ENCODE measurements at regions not wholly inside any gene's neighbourhood (a gene's known extent, or its start where the extent isn't known, plus 50 kb on each side); places are given as distances from the start of the nearest gene placed in this dataset.
A peak's percentile ranks its signal among the peaks of the same experiment; 100 is the strongest.

DNA sequence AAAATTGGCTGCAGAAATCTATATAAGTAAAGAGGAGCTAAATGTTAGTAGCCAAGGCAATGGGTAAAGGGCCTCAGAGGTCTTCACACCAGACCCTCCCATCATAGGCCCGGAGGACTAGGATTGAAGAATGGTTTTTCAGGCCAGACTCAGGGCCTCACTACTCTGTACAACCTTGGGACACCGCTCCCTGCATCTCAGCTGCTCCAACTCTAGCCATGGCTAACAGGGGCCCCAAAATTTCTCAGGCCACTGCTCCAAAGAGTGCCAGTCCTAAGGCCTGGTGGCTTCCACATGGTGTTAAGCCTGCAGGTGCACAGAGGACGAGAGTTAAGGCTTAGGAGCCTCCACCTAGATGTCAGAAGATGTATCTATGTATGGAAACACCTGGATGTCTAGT lies 155.5 kb upstream of the MGAT4C start:
- Histone ChIP-seq H2AFZ (ENCODE audit: low read depth, low read length) (no peak overlapping the region), H3K4me1 (ENCODE audit: control insufficient read depth, extremely low read depth, insufficient read depth, low read length) (no peaks in the 10 kb centered on the region), H4K20me1 (replicated peaks; ENCODE audit: control insufficient read depth, extremely low read depth, insufficient read depth, low read length) (no peaks in the 10 kb centered on the region), H3K9me1 (replicated peaks; ENCODE audit: control insufficient read depth, extremely low read depth, insufficient read depth, low read length) (no peaks in the 10 kb centered on the region), H3K27me3 (ENCODE audit: control insufficient read depth in 2 of 2, insufficient read depth in 2 of 2, low read length in 2 of 2) (no peaks in the 10 kb centered on the region), H3K4me3 (replicated peaks in 1 of 3; ENCODE audit: insufficient read depth in 1 of 3, low read depth in 1 of 3, low read length in 3 of 3) (no peak overlapping the region), H3K79me2 (ENCODE audit: control insufficient read depth, insufficient read depth, low read length) (no peaks in the 10 kb centered on the region), H3K9ac (replicated peaks; ENCODE audit: extremely low read depth, insufficient read depth, low read length) (no peak overlapping the region), H3K27ac (ENCODE audit: insufficient read depth, low read depth, low read length) (no peak overlapping the region), H3K36me3 (ENCODE audit: control insufficient read depth in 2 of 2, extremely low read depth in 1 of 2, insufficient read depth in 2 of 2, low read length in 2 of 2) (no peaks in the 10 kb centered on the region), H3K4me2 (ENCODE audit: insufficient read depth, low read length) (no peak overlapping the region), H3K9me3 (replicated peaks; ENCODE audit: control insufficient read depth, insufficient read depth, low read length) (no peaks in the 10 kb centered on the region)
- dilution Hi-C loops (cut with MboI; ENCODE audit: extremely low pct_ligation_motif_present, low sequenced_read_pairs), result no loop called here
- no peak for FAIRE-seq
- CTCF ChIA-PET, result no interaction called here
- BruUV-seq (replicated peaks), result no TSS peak
- TF ChIP-seq FOS (IDR thresholded peaks at IDR 0.05; ENCODE audit: borderline replicate concordance, insufficient read depth, low read length) (no peak), JUN (IDR thresholded peaks at IDR 0.05; ENCODE audit: borderline replicate concordance, insufficient read depth, insufficient read length, low read depth) (no peak)
- intact Hi-C loops (cut with micrococcal nuclease), result no loop called here
- POLR2A ChIA-PET, result no interaction called here
- no peak for DNase-seq (ENCODE audit: low read depth, low spot score)

DNA sequence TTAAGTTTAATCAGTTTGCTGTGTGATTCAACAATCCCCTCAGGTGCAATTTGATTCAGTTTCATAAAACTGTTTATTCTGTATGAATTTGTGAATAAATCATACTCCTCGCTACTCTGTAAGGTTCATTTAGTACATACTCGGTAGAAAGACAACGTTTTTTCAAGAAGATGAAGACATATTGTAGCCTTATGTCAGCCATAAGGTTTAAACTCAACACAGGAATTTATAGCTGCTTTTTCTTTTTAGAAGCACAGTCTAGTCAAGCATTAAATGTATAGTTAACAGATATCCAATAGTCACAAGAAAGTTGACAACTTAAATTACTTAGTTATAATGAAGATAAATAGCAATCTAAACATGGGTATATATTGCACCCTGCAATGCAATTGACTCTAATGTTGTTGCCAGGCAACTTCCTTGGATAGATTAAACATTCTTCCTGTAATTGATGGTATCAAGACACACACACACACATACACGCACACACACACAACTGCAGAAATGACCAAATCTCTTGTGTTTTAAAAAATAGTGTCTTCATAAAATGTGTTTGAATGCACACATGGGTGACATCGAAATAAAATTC lies 151.5 kb upstream of the MGAT4C start:
- Histone ChIP-seq H3K27me3 (ENCODE audit: control insufficient read depth in 2 of 2, insufficient read depth in 2 of 2, low read length in 2 of 2) (no peaks in the 10 kb centered on the region), H3K9me1 (replicated peaks; ENCODE audit: control insufficient read depth, extremely low read depth, insufficient read depth, low read length) (no peaks in the 10 kb centered on the region), H2AFZ (ENCODE audit: low read depth, low read length) (no peak overlapping the region), H3K36me3 (ENCODE audit: control insufficient read depth in 2 of 2, extremely low read depth in 1 of 2, insufficient read depth in 2 of 2, low read length in 2 of 2) (no peaks in the 10 kb centered on the region), H3K9me3 (replicated peaks; ENCODE audit: control insufficient read depth, insufficient read depth, low read length) (no peaks in the 10 kb centered on the region), H3K4me3 (replicated peaks in 1 of 3; ENCODE audit: insufficient read depth in 1 of 3, low read depth in 1 of 3, low read length in 3 of 3) (no peak overlapping the region), H3K4me2 (ENCODE audit: insufficient read depth, low read length) (no peak overlapping the region), H4K20me1 (replicated peaks; ENCODE audit: control insufficient read depth, extremely low read depth, insufficient read depth, low read length) (no peaks in the 10 kb centered on the region), H3K27ac (ENCODE audit: insufficient read depth, low read depth, low read length) (no peak overlapping the region), H3K4me1 (ENCODE audit: control insufficient read depth, extremely low read depth, insufficient read depth, low read length) (no peaks in the 10 kb centered on the region), H3K79me2 (ENCODE audit: control insufficient read depth, insufficient read depth, low read length) (no peaks in the 10 kb centered on the region), H3K9ac (replicated peaks; ENCODE audit: extremely low read depth, insufficient read depth, low read length) (no peak overlapping the region)
- no peak for DNase-seq (ENCODE audit: low read depth, low spot score)
- no peak for TF ChIP-seq POLR2A (IDR thresholded peaks at IDR 0.05; ENCODE audit: low read depth, low read length)
- TF ChIP-seq, protein P1, sequence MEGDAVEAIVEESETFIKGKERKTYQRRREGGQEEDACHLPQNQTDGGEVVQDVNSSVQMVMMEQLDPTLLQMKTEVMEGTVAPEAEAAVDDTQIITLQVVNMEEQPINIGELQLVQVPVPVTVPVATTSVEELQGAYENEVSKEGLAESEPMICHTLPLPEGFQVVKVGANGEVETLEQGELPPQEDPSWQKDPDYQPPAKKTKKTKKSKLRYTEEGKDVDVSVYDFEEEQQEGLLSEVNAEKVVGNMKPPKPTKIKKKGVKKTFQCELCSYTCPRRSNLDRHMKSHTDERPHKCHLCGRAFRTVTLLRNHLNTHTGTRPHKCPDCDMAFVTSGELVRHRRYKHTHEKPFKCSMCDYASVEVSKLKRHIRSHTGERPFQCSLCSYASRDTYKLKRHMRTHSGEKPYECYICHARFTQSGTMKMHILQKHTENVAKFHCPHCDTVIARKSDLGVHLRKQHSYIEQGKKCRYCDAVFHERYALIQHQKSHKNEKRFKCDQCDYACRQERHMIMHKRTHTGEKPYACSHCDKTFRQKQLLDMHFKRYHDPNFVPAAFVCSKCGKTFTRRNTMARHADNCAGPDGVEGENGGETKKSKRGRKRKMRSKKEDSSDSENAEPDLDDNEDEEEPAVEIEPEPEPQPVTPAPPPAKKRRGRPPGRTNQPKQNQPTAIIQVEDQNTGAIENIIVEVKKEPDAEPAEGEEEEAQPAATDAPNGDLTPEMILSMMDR (IDR thresholded peaks at IDR 0.05; ENCODE audit: extremely low read depth in 1 of 2, insufficient read depth in 1 of 2, low read depth in 1 of 2, low read length in 2 of 2), result no peak
- TF ChIP-seq, protein P2, sequence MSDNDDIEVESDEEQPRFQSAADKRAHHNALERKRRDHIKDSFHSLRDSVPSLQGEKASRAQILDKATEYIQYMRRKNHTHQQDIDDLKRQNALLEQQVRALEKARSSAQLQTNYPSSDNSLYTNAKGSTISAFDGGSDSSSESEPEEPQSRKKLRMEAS (IDR thresholded peaks at IDR 0.05; ENCODE audit: insufficient read depth, insufficient read length), result no peak
- intact Hi-C loops (cut with micrococcal nuclease), result no loop called here
- POLR2A ChIA-PET, result no interaction called here
- peak; percentile 26 for FAIRE-seq
- BruUV-seq (replicated peaks), result no TSS peak
- dilution Hi-C loops (cut with MboI; ENCODE audit: extremely low pct_ligation_motif_present, low sequenced_read_pairs), result no loop called here
- CTCF ChIA-PET, result no interaction called here

All from endothelial cell of umbilical vein (primary cell).